Rectal smooth muscle tissue (tissue), 1 donor: ENCODE measurements at regions not wholly inside any gene's neighbourhood (a gene's known extent, or its start where the extent isn't known, plus 50 kb on each side); places are given as distances from the start of the nearest gene placed in this dataset.

Experiments
- H3K27ac ChIP-seq: one replicate; pipeline ENCODE4 v1.7.0; 2013; ENCODE audit warnings: low read depth, low read length, inconsistent platforms
- H3K27me3 ChIP-seq: one replicate; pipeline ENCODE4 v1.7.0; 2013; ENCODE audit warnings: low read length; ENCODE audit not compliant: control insufficient read depth, insufficient read depth
- H3K36me3 ChIP-seq: one replicate; pipeline ENCODE4 v1.7.0; 2013; ENCODE audit warnings: low read length; ENCODE audit not compliant: control insufficient read depth, insufficient read depth
- H3K4me1 ChIP-seq: one replicate; pipeline ENCODE4 v1.7.0; 2013; ENCODE audit warnings: low read length; ENCODE audit not compliant: control insufficient read depth, insufficient read depth
- H3K4me3 ChIP-seq: one replicate; pipeline ENCODE4 v1.7.0; 2013; ENCODE audit warnings: low read length
- H3K9ac ChIP-seq: one replicate; pipeline ENCODE4 v1.7.0; 2013; ENCODE audit warnings: low read length

- no peaks in the 10 kb centered on the region for H3K36me3 ChIP-seq
- H3K9ac ChIP-seq, result no peak overlapping the region
- no peaks in the 10 kb centered on the region for H3K27me3 ChIP-seq
- no peaks in the 10 kb centered on the region for H3K4me1 ChIP-seq
- H3K4me3 ChIP-seq, result no peak overlapping the region
- H3K27ac ChIP-seq, result no peak overlapping the region
These were observed 85.7 kb downstream of the SLC4A3 start for GRCh38 chr2:219713110-219713509.

GRCh38 chr2:219714681-219715400 lies 87.4 kb downstream of the SLC4A3 start:
- no peak overlapping the region for H3K9ac ChIP-seq
- no peaks in the 10 kb centered on the region for H3K36me3 ChIP-seq
- no peak overlapping the region for H3K4me3 ChIP-seq
- no peaks in the 10 kb centered on the region for H3K27me3 ChIP-seq
- no peak overlapping the region for H3K27ac ChIP-seq
- H3K4me1 ChIP-seq, result no peaks in the 10 kb centered on the region

- Histone ChIP-seq H3K27ac (no peak overlapping the region), H3K4me3 (no peak overlapping the region), H3K9ac (no peak overlapping the region), H3K4me1 (no peaks in the 10 kb centered on the region), H3K27me3 (no peaks in the 10 kb centered on the region), H3K36me3 (no peaks in the 10 kb centered on the region)
These were observed 90.6 kb downstream of the SLC4A3 start for GRCh38 chr2:219718066-219718465.

GRCh38 chr2:219719521-219719920 lies 92.1 kb downstream of the SLC4A3 start:
- H3K27ac ChIP-seq, result no peak overlapping the region
- H3K4me1 ChIP-seq, result no peaks in the 10 kb centered on the region
- no peaks in the 10 kb centered on the region for H3K27me3 ChIP-seq
- H3K9ac ChIP-seq, result no peak overlapping the region
- H3K4me3 ChIP-seq, result no peak overlapping the region
- no peaks in the 10 kb centered on the region for H3K36me3 ChIP-seq

GRCh38 chr2:219720956-219721355 lies 93.5 kb downstream of the SLC4A3 start:
- Histone ChIP-seq H3K27me3 (no peaks in the 10 kb centered on the region), H3K4me3 (no peak overlapping the region), H3K36me3 (no peaks in the 10 kb centered on the region), H3K9ac (no peak overlapping the region), H3K27ac (no peak overlapping the region), H3K4me1 (no peaks in the 10 kb centered on the region)

- no peaks in the 10 kb centered on the region for H3K27me3 ChIP-seq
- H3K27ac ChIP-seq, result no peak overlapping the region
- H3K4me3 ChIP-seq, result no peak overlapping the region
- no peaks in the 10 kb centered on the region for H3K36me3 ChIP-seq
- H3K4me1 ChIP-seq, result no peaks in the 10 kb centered on the region
- no peak overlapping the region for H3K9ac ChIP-seq
These were observed 94.9 kb downstream of the SLC4A3 start for GRCh38 chr2:219722276-219722879.

- H3K4me3 ChIP-seq, result no peak overlapping the region
- no peak overlapping the region for H3K9ac ChIP-seq
- H3K27me3 ChIP-seq, result no peaks in the 10 kb centered on the region
- no peaks in the 10 kb centered on the region for H3K36me3 ChIP-seq
- no peak overlapping the region for H3K27ac ChIP-seq
- no peaks in the 10 kb centered on the region for H3K4me1 ChIP-seq
These were observed 95.9 kb downstream of the SLC4A3 start for GRCh38 chr2:219723311-219723710.

- Histone ChIP-seq H3K36me3 (no peaks in the 10 kb centered on the region), H3K27ac (no peak overlapping the region), H3K4me3 (no peak overlapping the region), H3K9ac (no peak overlapping the region), H3K27me3 (no peaks in the 10 kb centered on the region), H3K4me1 (no peaks in the 10 kb centered on the region)
These were observed 97.2 kb downstream of the SLC4A3 start for GRCh38 chr2:219724628-219725027.

- H3K4me3 ChIP-seq, result no peak overlapping the region
- H3K27ac ChIP-seq, result no peak overlapping the region
- no peaks in the 10 kb centered on the region for H3K4me1 ChIP-seq
- H3K9ac ChIP-seq, result no peak overlapping the region
- H3K27me3 ChIP-seq, result no peaks in the 10 kb centered on the region
- no peaks in the 10 kb centered on the region for H3K36me3 ChIP-seq
These were observed 99.5 kb downstream of the SLC4A3 start for GRCh38 chr2:219726916-219727315.

- H3K9ac ChIP-seq, result no peak overlapping the region
- no peak overlapping the region for H3K4me3 ChIP-seq
- no peaks in the 10 kb centered on the region for H3K27me3 ChIP-seq
- no peaks in the 10 kb centered on the region for H3K36me3 ChIP-seq
- H3K27ac ChIP-seq, result no peak overlapping the region
- no peaks in the 10 kb centered on the region for H3K4me1 ChIP-seq
These were observed 100.5 kb downstream of the SLC4A3 start for GRCh38 chr2:219727771-219728429.

GRCh38 chr2:219728991-219729487 lies 101.6 kb downstream of the SLC4A3 start:
- Histone ChIP-seq H3K27ac (no peak overlapping the region), H3K4me1 (no peaks in the 10 kb centered on the region), H3K27me3 (no peaks in the 10 kb centered on the region), H3K9ac (no peak overlapping the region), H3K36me3 (no peaks in the 10 kb centered on the region), H3K4me3 (no peak overlapping the region)

GRCh38 chr2:219731173-219731572 lies 103.7 kb downstream of the SLC4A3 start:
- Histone ChIP-seq H3K4me3 (no peak overlapping the region), H3K9ac (no peak overlapping the region), H3K27me3 (no peaks in the 10 kb centered on the region), H3K4me1 (no peaks in the 10 kb centered on the region), H3K36me3 (no peaks in the 10 kb centered on the region), H3K27ac (no peak overlapping the region)
